DMS79 (cell line): ENCODE measurements at regions not wholly inside any gene's neighbourhood (a gene's known extent, or its start where the extent isn't known, plus 50 kb on each side); places are given as distances from the start of the nearest gene placed in this dataset.
"Not testable (repeated sequence)": the region's sequence is repeated elsewhere in the genome, so short reads cannot be mapped to it uniquely, and the experiment has no call there.

ENCODE experiments used
- DNase-seq: peaks from one replicate; lab custom pipeline; 2025; lab: John Stamatoyannopoulos, UW

- no peak for DNase-seq
Measured at GRCh38 chr17:71496552-71496951, 624.3 kb upstream of the SOX9 start.

GRCh38 chr17:71500761-71501555 lies 619.9 kb upstream of the SOX9 start:
- no peak for DNase-seq

- no peak for DNase-seq
Measured at GRCh38 chr17:71501711-71502110, 619.1 kb upstream of the SOX9 start.

DNA sequence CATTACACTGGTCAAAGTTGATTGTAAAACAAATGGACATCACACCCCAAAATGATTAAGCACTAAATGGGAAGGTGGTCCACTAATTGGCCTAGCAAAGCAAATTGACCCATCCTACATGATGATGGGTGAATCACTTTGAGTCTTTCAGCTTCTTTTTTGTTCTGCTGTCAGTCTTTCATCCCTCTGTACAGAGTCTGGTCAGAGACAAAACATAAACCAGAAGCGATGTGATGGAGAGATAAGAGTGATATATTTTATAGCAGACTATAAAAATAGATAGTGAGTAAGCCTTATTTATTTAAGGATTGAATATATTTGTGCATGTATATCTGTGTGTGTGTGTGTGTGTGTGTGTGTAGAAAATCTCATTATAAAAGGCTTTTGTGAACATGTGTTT lies 618.4 kb upstream of the SOX9 start:
- DNase-seq: no peak

- DNase-seq: no peak
Measured at GRCh38 chr17:71503710-71504465, 616.9 kb upstream of the SOX9 start.

DNA sequence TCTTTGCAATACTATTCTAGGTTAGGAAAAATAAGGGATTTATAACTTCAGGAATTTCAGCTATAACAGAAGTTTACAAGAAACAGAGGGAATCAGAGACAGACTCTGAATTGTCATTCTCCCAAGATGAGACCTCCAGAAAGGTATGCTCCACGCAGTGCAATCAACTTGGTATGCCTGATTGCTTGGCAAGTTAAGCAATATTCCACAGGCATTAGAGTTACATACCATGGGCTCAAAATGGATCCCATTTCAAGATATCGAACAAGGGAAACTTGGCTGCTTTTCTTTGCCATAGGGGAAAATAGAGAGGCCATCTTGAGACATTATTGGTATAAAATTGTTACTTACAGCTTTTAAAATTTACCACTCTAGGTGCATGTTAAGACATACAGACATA lies 615.6 kb upstream of the SOX9 start:
- no peak for DNase-seq

DNA sequence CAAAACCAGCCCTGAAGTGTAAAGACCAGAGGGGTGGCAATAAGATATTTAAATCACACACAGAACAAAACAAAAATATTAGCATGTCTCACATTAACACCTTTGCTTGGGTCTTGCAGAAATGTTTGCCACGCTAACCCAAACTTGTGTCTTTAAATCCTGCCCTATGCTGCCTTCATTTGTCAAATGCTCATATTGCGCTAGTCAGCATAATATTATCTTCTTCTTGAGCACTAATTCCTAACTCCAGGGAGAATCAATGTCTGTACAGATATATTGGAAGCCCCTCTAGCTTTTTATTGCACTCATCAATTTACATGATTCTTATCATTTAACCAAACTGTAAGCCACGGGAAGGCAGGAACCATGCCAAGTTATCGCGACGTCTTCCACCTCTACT lies 614.8 kb upstream of the SOX9 start:
- DNase-seq: no peak

DNA sequence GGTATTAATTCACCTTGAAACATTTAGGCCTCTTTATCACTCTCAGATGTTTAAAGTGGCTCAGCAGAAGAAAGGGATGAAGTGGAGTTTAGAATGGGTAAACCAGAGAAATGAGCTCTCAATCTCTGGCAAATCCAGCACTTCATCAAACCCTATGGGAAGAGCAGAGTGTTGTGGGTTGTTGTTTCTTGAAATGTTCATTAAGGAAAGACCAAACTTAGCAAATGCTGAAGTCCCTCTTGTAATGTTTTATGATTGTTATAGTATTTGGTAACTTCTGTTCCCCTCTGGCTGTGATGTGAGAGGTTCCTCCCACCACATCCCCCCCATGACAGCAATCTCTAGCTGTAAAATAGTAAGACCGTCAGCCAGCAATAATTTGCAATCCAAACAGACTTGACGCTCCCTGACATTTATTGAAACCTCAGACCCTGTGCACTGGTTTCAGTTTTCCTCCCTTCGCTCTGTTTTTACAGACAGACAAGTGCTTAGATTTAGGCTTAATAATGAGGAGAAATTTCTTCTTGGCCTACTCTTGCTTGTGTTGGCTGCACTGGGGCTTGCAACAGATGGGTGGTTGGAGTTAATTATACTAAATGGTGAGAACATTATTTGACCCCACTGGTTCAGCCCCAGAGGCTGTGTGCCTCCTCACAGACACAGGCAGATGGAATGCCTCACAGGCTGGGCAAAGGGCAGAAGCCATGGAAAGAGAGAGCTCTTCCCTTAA lies 609.4 kb upstream of the SOX9 start:
- no peak for DNase-seq

DNA sequence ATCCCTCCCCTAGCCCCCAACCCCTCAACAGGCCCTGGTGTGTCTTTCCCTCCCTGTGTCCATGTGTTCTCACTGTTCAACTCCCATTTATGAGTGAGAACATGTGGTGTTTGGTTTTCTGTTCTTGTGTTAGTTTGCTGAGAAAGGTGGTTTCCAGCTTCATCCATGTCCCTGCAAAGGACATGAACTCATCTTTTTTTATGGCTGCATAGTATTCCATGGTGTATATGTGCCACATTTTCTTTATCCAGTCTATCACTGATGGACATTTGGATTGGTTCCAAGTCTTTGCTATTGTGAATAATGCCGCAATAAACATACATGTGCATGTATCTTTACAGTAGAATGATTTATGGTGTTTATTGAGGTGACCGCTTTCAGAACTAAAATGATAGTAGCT lies 607.1 kb upstream of the SOX9 start:
- DNase-seq: not testable (repeated sequence)

DNA sequence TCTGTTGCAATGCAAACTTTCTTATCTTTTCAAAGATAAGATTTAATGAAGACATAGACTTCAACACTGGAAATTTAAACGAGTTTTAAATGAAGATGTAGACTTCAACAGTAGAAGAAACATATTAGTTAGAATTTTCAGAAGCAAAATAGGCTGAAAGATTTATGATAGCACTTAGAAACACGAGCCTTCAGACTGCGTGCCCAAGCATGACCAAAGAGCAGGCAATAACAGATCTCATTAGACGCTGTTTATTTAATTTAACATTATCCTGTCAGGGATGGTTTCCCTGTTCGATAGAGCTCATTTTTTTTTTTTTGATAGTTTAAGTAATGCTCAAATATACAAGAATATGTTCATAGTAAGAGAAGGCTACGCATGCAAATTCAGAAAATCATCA lies 604.7 kb upstream of the SOX9 start:
- peak; percentile 9 for DNase-seq

DNA sequence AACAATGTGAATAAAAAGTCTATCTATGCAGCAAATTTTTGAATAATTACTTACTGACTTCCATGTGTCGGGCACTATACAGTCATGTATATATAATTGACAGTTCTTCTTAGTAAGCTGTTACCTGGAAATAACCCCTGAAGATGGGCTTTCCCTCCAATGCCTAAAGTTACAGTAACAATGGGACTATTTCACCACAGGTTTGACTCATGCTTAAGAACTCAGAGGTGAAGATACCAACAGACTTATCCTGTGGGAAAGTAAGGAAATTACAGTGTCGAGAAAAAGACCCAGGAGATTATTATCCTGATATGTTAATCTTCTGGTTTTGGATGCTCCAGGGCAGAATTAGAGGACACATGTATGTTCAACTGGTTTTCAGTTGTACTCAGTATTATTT lies 601.5 kb upstream of the SOX9 start:
- no peak for DNase-seq

- no peak for DNase-seq
Measured at GRCh38 chr17:71521724-71522123, 599.1 kb upstream of the SOX9 start.

- DNase-seq: no peak
Measured at GRCh38 chr17:71522383-71522782, 598.4 kb upstream of the SOX9 start.

GRCh38 chr17:71527311-71527710 lies 593.5 kb upstream of the SOX9 start:
- DNase-seq: no peak

DNA sequence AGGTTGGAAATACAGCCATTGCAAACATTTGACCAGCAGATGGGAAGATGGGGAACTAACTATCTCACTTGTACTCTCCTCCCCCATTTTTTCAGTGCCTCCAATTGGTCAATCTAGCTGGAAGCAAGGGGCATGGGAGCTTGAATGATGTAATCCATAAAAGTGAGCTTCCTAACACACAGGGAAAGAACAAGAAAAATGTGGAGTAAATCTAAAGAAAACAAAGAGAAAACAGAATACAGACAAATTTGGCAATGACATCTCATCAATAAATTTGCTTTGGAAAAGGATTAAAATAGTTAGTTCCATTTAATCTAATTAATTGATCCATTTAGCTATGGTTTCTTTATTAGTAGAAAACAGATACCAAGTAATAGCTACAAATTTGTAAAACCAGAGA lies 592.6 kb upstream of the SOX9 start:
- DNase-seq: no peak

DNA sequence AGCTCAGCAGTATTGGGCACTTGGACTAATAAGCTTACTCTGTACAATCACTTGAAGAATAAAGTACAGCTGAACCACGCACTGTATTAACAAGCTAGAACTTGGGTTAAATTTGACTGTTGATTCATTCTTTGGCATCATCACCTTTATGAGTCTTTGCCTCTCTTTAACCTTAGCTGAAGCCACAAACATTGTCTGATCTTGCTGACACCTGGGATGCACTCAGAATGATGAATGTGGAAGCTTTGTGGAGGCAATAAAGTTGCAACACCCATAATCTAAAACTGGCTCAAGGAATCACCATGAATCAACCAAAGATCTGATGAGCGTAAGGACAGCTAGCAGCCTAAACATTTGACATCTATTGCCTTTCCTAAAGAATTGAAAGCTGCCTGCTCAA lies 590.6 kb upstream of the SOX9 start:
- DNase-seq: no peak

DNA sequence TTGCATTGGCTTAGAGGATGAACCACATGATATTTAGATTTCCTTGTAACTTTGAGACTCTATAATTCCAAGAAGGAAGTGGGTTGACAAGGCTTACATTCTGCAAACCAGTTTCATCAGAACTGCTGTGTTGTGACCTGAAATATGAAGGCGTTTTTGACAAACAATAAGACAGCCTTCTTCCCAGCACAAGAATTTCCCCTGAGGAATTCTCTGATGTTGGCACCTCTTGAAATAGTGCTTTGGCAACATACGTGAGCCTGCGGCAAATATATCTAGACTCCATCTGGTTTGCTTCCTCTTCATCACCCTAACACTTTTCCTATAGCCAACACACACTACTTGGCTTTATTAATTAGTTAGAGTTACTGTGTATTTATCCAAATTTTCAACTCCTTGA lies 585.5 kb upstream of the SOX9 start:
- DNase-seq: no peak

- DNase-seq: no peak
Measured at GRCh38 chr17:71546419-71546818, 574.4 kb upstream of the SOX9 start.

DNA sequence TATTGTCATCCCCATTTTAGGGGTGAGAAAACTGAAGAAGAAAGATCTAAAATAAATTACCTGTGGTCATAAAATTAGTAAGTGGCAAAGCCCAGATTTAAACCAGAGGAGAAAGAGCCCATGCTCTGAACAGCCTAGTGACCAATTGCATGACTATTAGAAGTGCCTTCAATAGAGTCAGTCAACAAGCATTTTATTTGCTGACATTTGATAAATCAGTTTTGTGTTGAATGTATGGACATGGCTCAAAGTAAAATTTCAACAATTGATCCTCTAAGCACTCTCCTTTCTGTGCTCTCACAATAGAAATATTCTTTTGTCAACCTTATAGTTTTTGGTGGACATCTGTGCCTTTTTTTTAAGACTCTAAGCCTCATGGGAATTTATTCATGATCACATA lies 572.9 kb upstream of the SOX9 start:
- DNase-seq: no peak

DNA sequence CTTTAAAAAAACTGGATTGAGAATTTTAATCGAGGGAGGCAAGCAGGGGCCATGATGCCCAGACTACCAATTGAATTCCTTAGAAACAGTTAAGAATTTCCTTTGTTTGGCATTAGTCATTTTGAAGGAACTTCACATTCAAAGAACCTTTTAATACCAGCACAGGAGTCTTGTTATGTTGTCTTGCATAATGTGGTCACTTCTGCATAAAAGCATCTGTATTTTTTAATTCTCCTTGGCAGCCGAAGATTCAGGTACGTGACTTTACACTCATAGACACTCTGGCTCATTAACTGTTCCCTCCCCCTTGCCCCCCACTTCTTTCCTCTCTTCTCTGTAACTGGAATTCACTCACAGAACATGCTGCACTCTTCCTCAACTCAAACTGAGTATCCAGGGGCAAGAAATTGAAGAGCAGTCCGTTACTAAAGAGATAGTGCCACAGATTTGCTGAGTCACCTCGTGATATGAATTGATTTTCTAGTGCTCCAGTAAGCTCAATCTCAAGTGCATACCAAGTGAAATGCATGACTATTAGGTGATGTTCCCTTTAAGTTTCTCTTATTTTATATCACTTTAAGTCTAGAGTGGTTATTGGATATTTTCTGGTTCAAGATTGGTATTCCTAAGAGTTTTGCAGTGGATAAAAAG lies 572.2 kb upstream of the SOX9 start:
- no peak for DNase-seq

DNA sequence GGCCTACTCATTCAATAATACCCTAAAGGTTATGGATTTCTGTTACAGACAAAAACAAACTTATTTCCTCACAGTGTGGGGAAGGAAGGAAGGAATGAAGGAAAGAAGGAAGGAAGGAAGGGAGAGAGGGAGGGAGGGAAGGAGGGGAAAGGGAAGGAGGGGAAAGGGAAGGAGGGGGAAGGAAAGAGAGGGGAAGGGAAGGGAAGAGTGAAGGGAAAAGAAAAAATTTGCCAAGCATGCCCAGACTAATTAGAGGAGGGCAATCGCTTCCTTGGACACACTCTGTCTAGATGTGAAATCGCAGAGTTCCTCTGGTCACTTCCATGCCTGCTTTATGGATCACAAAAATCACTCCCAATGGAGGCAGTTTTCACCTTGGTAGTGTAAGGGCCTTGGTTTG lies 570.1 kb upstream of the SOX9 start:
- no peak for DNase-seq

GRCh38 chr17:71553381-71553780 lies 567.4 kb upstream of the SOX9 start:
- DNase-seq: no peak
